Keratinocyte (primary cell): ENCODE measurements at regions not wholly inside any gene's neighbourhood (a gene's known extent, or its start where the extent isn't known, plus 50 kb on each side); places are given as distances from the start of the nearest gene placed in this dataset.

Experiments used
- DNase-seq: peaks from one replicate; pipeline ENCODE4 v3.0.0-alpha.2; 2011; ENCODE audit warnings: low read depth, missing footprints, low spot score
- FAIRE-seq: peaks from 2 replicates; lab custom pipeline; 2011; peaks lifted over from hg19 to GRCh38; lab: Jason Lieb, UNC
- H2AFZ ChIP-seq: 2 replicates; pipeline ENCODE4 v1.6.0; 2012; ENCODE audit warnings: low read length, control low read depth, inconsistent platforms; ENCODE audit not compliant: control insufficient read depth
- H3K27ac ChIP-seq: 2 replicates; pipeline ENCODE4 v1.5.1; 2011; ENCODE audit warnings: low read length; ENCODE audit not compliant: control insufficient read depth, insufficient read depth
- H3K27me3 ChIP-seq: 3 replicates; pipeline ENCODE4 v1.6.0; 2011; ENCODE audit warnings: low read length; ENCODE audit not compliant: control insufficient read depth, insufficient read depth; ENCODE audit errors: extremely low read depth
- H3K36me3 ChIP-seq, 2 experiments: 2 replicates in 1 of 2; 3 replicates in 1 of 2; pipeline ENCODE4 v1.5.1; 2011; ENCODE audit warnings: low read length in 2 of 2, mild to moderate bottlenecking in 1 of 2; ENCODE audit not compliant: control insufficient read depth in 2 of 2, insufficient read depth in 2 of 2; ENCODE audit errors: extremely low read depth in 1 of 2
- H3K4me1 ChIP-seq: 3 replicates; pipeline ENCODE4 v1.5.1; 2011; ENCODE audit warnings: low read length; ENCODE audit not compliant: control insufficient read depth, insufficient read depth; ENCODE audit errors: extremely low read depth
- H3K4me2 ChIP-seq: 3 replicates; pipeline ENCODE4 v1.6.0; 2011; ENCODE audit warnings: low read depth, low read length; ENCODE audit not compliant: control insufficient read depth, insufficient read depth; ENCODE audit errors: extremely low read depth
- H3K4me3 ChIP-seq, 3 experiments: fragments of 200-600 bp in 1 of 3; sonication (generic) in 1 of 3; 2 replicates in 2 of 3; 3 replicates in 1 of 3; pipeline ENCODE4 v1.5.1; 2011 to 2016; ENCODE audit warnings: low read length in 3 of 3, mild to moderate bottlenecking in 3 of 3, control low read depth in 2 of 3, inconsistent platforms in 1 of 3, low read depth in 1 of 3, mixed read lengths in 1 of 3, mixed run types in 1 of 3, moderate library complexity in 1 of 3; ENCODE audit not compliant: control insufficient read depth in 2 of 3, insufficient read depth in 2 of 3; ENCODE audit errors: extremely low read depth in 1 of 3
- H3K79me2 ChIP-seq: 2 replicates; pipeline ENCODE4 v1.6.0; 2012; ENCODE audit warnings: low read length; ENCODE audit not compliant: control insufficient read depth, insufficient read depth
- H3K9ac ChIP-seq: 3 replicates; pipeline ENCODE4 v1.6.0; 2011; ENCODE audit warnings: low read length; ENCODE audit not compliant: control insufficient read depth, insufficient read depth; ENCODE audit errors: extremely low read depth
- H3K9me1 ChIP-seq: 3 replicates; pipeline ENCODE4 v1.6.0; 2011; ENCODE audit warnings: low read length; ENCODE audit not compliant: control insufficient read depth, insufficient read depth; ENCODE audit errors: extremely low read depth
- H3K9me3 ChIP-seq: 2 replicates; pipeline ENCODE4 v1.5.1; 2012; ENCODE audit warnings: low read depth, low read length; ENCODE audit not compliant: control insufficient read depth
- H4K20me1 ChIP-seq: 3 replicates; pipeline ENCODE4 v1.6.0; 2011; ENCODE audit warnings: low read length; ENCODE audit not compliant: control insufficient read depth, insufficient read depth; ENCODE audit errors: extremely low read depth
- CTCF ChIP-seq, 3 experiments: IDR thresholded peaks in 1 of 3; conservative IDR thresholded peaks in 1 of 3; optimal IDR thresholded peaks in 1 of 3; 2 replicates in 2 of 3; 3 replicates in 1 of 3; pipeline versions ENCODE3 to v1.5.1; 2011; ENCODE audit warnings: low read length in 3 of 3, mild to moderate bottlenecking in 3 of 3, moderate library complexity in 2 of 3, control low read depth in 1 of 3, inconsistent platforms in 1 of 3; ENCODE audit not compliant: insufficient read depth in 2 of 3; ENCODE audit errors: extremely low read depth in 1 of 3
- EZH2 ChIP-seq: IDR thresholded peaks from one replicate; pipeline ENCODE4 v1.6.1; 2012; ENCODE audit warnings: inconsistent platforms, mild to moderate bottlenecking, low read length, moderate library complexity
- dilution Hi-C: fragments of 300-500 bp; cut with MboI; formaldehyde crosslinking; loops from one replicate; pipeline ENCODE4 v1.7.0; 2020; ENCODE audit warnings: low sequenced_read_pairs; ENCODE audit not compliant: extremely low pct_ligation_motif_present

DNA sequence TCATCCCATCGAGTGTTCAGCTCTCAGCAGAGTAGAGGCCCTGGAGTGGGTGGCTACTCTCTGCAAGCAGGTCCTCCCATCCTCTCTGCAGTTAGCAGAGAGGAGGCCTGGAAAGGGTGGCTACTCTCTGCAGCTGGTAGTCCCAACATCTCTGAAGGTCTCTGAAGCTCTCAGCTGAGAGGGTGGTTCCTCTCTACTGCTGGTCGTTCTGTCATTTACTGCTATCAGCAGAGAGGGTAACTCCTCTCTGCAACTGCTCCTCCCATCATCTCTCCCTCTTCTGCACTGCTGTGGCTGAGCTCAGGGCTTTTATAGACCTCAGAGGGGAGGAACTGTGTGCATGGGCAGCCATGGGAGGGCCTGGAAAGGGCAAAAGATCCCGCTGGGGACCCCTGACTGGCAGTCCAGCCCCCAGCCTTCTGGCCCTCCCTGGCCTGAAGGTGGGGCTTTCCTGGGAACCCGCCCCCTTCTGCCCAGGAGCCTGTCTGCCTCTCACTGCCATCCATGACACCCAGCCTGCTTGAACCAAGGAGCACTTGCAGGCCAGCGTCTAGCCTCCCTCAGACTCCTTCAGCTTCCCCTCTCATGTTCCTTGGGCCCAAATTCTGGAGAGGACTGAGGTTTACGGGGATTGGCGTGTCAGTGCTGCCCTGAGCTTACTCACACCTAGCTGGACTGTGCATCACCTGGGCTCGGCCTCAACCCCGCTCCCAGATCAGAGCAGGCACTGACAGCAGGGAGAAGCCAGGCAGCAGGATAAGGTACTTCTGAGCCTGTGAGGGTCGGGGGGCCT lies 898.3 kb upstream of the NEGR1 start:
- Histone ChIP-seq H4K20me1 (no peaks in the 10 kb centered on the region), H3K4me1 (no peaks in the 10 kb centered on the region), H3K4me3 (no peak overlapping the region), H2AFZ (no peak overlapping the region), H3K79me2 (no peaks in the 10 kb centered on the region), H3K9me1 (no peaks in the 10 kb centered on the region), H3K4me2 (no peak overlapping the region), H3K27me3 (no peaks in the 10 kb centered on the region), H3K36me3 (no peaks in the 10 kb centered on the region), H3K27ac (no peak overlapping the region), H3K9me3 (peaks cover 4% of the 10 kb centered on the region), H3K9ac (no peak overlapping the region)
- DNase-seq (no peak), FAIRE-seq (no peak)
- dilution Hi-C loops: no loop called here
- TF ChIP-seq EZH2 (no peak), CTCF (optimal IDR thresholded peaks at IDR 0.05 in 1 of 3, IDR thresholded peaks at IDR 0.05 in 1 of 3, conservative IDR thresholded peaks at IDR 0.05 in 1 of 3; ENCODE audit: extremely low read depth in 1 of 3, insufficient read depth in 2 of 3, low read length in 3 of 3) (no peak)

DNA sequence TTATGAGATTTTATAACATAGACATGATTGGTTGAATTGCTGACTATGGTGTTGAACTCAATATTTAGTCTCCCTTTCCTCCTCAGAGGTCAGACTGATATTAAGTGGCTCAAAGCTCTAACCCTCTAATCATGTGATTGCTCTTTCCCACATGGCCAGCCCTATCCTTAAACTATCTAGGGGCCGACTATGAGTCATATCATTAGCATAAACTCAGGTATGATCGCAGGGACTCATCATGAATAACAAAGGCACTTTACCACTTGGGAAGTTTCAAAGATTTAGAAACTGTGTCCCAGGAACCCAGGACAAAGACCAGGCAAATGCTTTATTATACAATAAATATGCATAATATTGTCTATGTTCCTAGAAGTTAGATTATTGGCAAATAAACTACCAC lies 894.6 kb upstream of the NEGR1 start:
- Histone ChIP-seq H3K4me1 (no peaks in the 10 kb centered on the region), H3K9ac (no peak overlapping the region), H3K36me3 (no peaks in the 10 kb centered on the region), H3K4me2 (no peak overlapping the region), H3K27me3 (no peaks in the 10 kb centered on the region), H3K4me3 (no peak overlapping the region), H3K79me2 (no peaks in the 10 kb centered on the region), H3K9me3 (peaks cover 2% of the 10 kb centered on the region), H2AFZ (no peak overlapping the region), H3K9me1 (no peaks in the 10 kb centered on the region), H4K20me1 (no peaks in the 10 kb centered on the region), H3K27ac (no peak overlapping the region)
- dilution Hi-C loops: no loop called here
- DNase-seq (no peak), FAIRE-seq (no peak)
- TF ChIP-seq EZH2: no peak
- no peak for TF ChIP-seq CTCF (optimal IDR thresholded peaks at IDR 0.05 in 1 of 3, IDR thresholded peaks at IDR 0.05 in 1 of 3, conservative IDR thresholded peaks at IDR 0.05 in 1 of 3; ENCODE audit: extremely low read depth in 1 of 3, insufficient read depth in 2 of 3, low read length in 3 of 3)
